ENCODE measurements at regions not wholly inside any gene's neighbourhood (a gene's known extent, or its start where the extent isn't known, plus 50 kb on each side); places are given as distances from the start of the nearest gene placed in this dataset.
A peak's percentile ranks its signal among the peaks of the same experiment; 100 is the strongest.

- peaks cover 0 to 10% of the 10 kb centered on the region in 2 donors for H3K4me1 ChIP-seq (ENCODE audit: control insufficient read depth in 1 of 2, low read depth in 2 of 2)
- H3K27me3 ChIP-seq (replicated peaks; ENCODE audit: insufficient read depth), result no peaks in the 10 kb centered on the region
- DNase-seq (ENCODE audit: low spot score) (no peak), ATAC-seq (ENCODE audit: insufficient number of reproducible peaks, low FRiP score, low read depth) (no peak)
- H3K27ac ChIP-seq, result no peak overlapping the region
- TF ChIP-seq CTCF (IDR thresholded peaks at IDR 0.05), result no peak
- no peaks in the 10 kb centered on the region for H3K9me3 ChIP-seq
- H3K4me3 ChIP-seq, result no peak overlapping the region
- no peaks in the 10 kb centered on the region for H3K36me3 ChIP-seq
These were observed 389.0 kb downstream of the KLF12 start for GRCh38 chr13:73745190-73745589.

GRCh38 chr13:73742982-73743381 is 391.2 kb downstream of the KLF12 start:
- no peak overlapping the region for H3K27ac ChIP-seq
- no peaks in the 10 kb centered on the region for H3K9me3 ChIP-seq
- DNase-seq (ENCODE audit: low spot score) (no peak), ATAC-seq (ENCODE audit: insufficient number of reproducible peaks, low FRiP score, low read depth) (no peak)
- H3K27me3 ChIP-seq (replicated peaks; ENCODE audit: insufficient read depth), result no peaks in the 10 kb centered on the region
- H3K4me1 ChIP-seq (ENCODE audit: control insufficient read depth in 1 of 2, low read depth in 2 of 2), result peaks cover 0 to 10% of the 10 kb centered on the region in 2 donors
- no peak for TF ChIP-seq CTCF (IDR thresholded peaks at IDR 0.05)
- no peaks in the 10 kb centered on the region for H3K36me3 ChIP-seq
- H3K4me3 ChIP-seq, result no peak overlapping the region

GRCh38 chr13:73741742-73742141 is 392.5 kb downstream of the KLF12 start:
- Histone ChIP-seq H3K27me3 (replicated peaks; ENCODE audit: insufficient read depth) (no peaks in the 10 kb centered on the region), H3K36me3 (no peaks in the 10 kb centered on the region), H3K27ac (no peak overlapping the region), H3K4me3 (no peak overlapping the region), H3K9me3 (no peaks in the 10 kb centered on the region), H3K4me1 (ENCODE audit: control insufficient read depth in 1 of 2, low read depth in 2 of 2) (peaks cover 0 to 10% of the 10 kb centered on the region in 2 donors)
- ATAC-seq (ENCODE audit: insufficient number of reproducible peaks, low FRiP score, low read depth) (no peak), DNase-seq (ENCODE audit: low spot score) (no peak)
- no peak for TF ChIP-seq CTCF (IDR thresholded peaks at IDR 0.05)

GRCh38 chr13:73741111-73741510 is 393.1 kb downstream of the KLF12 start:
- Histone ChIP-seq H3K36me3 (no peaks in the 10 kb centered on the region), H3K4me1 (ENCODE audit: control insufficient read depth in 1 of 2, low read depth in 2 of 2) (peaks cover 0 to 10% of the 10 kb centered on the region in 2 donors), H3K4me3 (peak overlapping the region; percentile 55), H3K9me3 (no peaks in the 10 kb centered on the region), H3K27ac (no peak overlapping the region), H3K27me3 (replicated peaks; ENCODE audit: insufficient read depth) (no peaks in the 10 kb centered on the region)
- no peak for TF ChIP-seq CTCF (IDR thresholded peaks at IDR 0.05)
- no peak for ATAC-seq (ENCODE audit: insufficient number of reproducible peaks, low FRiP score, low read depth)
- no peak for DNase-seq (ENCODE audit: low spot score)

- ATAC-seq (ENCODE audit: insufficient number of reproducible peaks, low FRiP score, low read depth) (no peak), DNase-seq (ENCODE audit: low spot score) (no peak)
- no peaks in the 10 kb centered on the region for H3K9me3 ChIP-seq
- no peak for TF ChIP-seq CTCF (IDR thresholded peaks at IDR 0.05)
- no peaks in the 10 kb centered on the region for H3K27me3 ChIP-seq (replicated peaks; ENCODE audit: insufficient read depth)
- peak overlapping the region; percentile 55 for H3K4me3 ChIP-seq
- no peaks in the 10 kb centered on the region for H3K36me3 ChIP-seq
- H3K27ac ChIP-seq, result no peak overlapping the region
- peaks cover 0 to 10% of the 10 kb centered on the region in 2 donors for H3K4me1 ChIP-seq (ENCODE audit: control insufficient read depth in 1 of 2, low read depth in 2 of 2)
These were observed 393.5 kb downstream of the KLF12 start for GRCh38 chr13:73740666-73741065.
